IPS DF 4.7 (cell line): ENCODE measurements at regions not wholly inside any gene's neighbourhood (a gene's known extent, or its start where the extent isn't known, plus 50 kb on each side); places are given as distances from the start of the nearest gene placed in this dataset.
"Not testable (repeated sequence)": the region's sequence is repeated elsewhere in the genome, so short reads cannot be mapped to it uniquely, and the experiment has no call there.

Experiments used
- DNase-seq: peaks from one replicate; pipeline ENCODE4 v3.0.0-alpha.2; 2013; ENCODE audit warnings: low spot score; ENCODE audit errors: extremely low read depth

DNA sequence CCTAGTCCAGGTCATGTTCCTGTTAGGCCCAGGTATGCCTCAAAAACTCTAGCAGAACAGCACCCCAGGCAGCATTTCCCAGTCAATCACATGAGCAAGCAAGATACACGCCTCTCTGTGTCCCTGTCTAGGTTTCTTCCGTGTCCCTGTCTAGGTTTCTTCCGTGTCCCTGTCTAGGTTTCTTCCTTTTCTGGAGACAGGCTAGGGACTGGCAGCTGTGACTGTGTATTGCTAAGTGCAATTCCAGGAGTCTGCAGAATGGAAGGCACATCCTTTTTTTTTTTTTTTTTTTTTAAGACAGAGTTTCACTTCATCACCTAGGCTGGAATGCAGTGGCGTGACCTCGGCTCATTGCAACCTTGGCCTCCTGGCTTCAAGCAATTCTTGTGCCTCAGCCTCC, 77.6 kb downstream of the SETD4 start:
- no peak for DNase-seq

- DNase-seq = no peak
These were observed 78.7 kb downstream of the SETD4 start for GRCh38 chr21:35981514-35982070.

DNA sequence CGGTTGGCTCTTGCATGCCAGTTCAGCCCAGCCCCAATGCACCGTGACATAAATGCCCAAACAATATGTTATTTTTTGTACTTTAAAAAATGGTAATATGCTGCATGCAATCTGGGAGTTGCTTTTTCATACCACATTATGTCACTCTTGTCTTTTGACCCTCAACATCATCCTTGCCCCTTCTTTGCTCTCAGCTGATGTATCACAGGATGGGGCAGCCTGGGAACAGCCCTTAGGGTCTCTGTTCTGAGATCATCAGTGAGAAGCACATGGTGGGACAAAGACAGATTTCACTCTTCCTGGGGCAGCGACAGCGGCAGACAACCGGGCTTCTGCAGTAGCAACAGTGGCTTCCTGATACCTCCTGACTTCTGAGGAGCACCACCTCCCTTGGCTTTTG, 79.5 kb downstream of the SETD4 start:
- no peak for DNase-seq

GRCh38 chr21:35977860-35978259, 82.5 kb downstream of the SETD4 start:
- not testable (repeated sequence) for DNase-seq

- no peak for DNase-seq
These were observed 83.4 kb downstream of the SETD4 start for GRCh38 chr21:35976929-35977328.

- DNase-seq = no peak
These were observed 83.8 kb downstream of the SETD4 start for GRCh38 chr21:35976481-35976880.

DNA sequence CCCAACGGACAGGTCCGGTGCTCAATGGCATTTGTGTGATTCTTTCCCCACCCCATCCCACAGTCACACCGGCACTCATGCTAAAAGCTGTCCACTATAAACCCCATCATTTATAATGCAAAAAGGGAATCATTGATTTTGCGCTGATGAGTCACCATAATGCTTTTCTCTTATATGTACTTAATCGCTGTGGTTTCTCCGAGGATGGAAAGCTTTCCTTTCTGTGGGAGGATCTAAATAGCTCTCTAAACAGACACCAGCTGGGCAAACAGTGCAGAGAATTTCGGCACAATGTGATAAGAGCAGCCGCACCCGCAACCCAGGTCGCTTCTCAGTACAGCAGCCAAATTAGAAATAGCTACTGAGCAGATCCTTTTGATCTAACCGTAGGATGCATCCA, 85.6 kb downstream of the SETD4 start:
- no peak for DNase-seq

DNA sequence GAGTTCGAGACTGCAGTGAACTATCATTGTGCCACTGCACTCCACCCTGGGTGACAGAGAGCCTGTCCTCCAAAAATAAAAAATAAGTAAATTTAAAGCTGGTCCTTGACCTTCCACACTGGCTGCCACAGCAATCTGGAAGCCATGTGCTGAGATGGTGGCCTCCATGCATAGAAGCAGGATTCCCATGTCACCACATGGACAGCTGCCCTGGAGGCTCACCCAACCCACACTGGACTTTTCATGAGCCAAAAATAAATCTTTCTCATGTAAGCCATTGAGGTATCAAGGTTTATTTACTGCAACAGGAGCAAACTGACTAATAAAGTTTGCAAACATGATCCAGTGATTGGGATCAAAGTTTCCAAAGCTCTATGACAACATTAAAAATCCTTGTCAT, 88.5 kb downstream of the SETD4 start:
- no peak for DNase-seq

DNA sequence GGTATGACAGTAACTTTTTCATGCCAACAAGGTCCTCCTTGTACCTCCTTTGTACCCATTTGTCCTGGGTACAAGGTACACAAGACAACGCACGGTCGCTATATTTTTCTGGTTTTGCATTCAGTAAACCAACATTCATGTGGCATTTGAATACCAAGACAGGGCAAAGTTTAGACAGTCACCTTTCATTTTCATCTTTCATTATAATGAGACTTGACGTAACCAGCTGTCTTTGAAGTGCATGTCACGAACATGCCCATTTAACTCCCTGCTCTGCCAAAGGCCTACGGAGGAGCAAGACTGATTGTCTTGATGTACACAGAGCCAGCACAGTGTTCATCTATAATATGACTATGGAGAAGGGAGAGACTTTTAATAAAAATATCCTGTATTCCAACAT, 91.0 kb downstream of the SETD4 start:
- DNase-seq = no peak

GRCh38 chr21:35968564-35968963, 91.8 kb downstream of the SETD4 start:
- no peak for DNase-seq

DNA sequence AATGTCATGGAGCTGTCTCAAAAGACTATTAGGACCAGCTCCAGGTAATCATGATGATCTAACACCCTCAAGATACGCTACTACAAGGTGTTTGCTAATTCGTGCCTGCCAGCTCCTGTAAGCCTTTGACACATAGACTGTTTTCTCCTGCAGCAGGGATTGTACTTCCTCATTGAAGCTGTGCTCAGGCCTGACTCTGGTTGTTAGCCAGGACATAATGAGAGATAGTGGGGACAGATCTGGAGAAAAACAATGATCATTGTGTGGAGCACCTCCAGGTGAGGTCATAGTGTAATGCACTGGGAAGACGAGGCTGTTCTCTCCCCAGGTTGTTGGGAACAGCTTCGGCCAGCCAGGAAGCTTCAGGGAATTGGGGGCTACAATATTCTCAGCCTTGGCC, 94.6 kb downstream of the SETD4 start:
- no peak for DNase-seq

DNA sequence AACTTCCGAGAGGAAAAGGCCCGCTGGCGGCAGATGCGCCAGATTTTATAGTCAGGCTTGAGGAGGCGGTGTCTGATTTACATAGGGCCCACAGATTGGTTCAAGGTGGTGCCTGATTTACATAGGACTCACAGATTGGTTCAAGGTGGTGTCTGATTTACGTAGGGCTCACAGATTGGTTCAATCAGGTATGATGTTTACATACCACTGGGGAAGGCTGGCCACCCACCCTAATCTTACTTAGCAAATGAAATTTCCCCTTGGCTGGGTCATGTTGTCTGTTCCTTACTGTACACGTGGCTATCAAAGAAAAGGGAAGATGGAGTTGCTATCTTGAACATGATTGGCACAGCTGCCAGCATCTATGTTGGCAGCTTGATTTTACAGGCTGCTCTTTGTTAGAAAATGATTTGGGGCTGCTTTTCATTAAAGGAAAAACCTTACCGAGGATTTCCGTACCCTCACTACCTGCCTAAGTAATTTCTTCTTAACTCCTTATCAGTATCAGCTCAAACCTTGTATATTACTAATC, 96.3 kb downstream of the SETD4 start:
- DNase-seq = no peak

- no peak for DNase-seq
These were observed 97.4 kb downstream of the SETD4 start for GRCh38 chr21:35962917-35963316.

DNA sequence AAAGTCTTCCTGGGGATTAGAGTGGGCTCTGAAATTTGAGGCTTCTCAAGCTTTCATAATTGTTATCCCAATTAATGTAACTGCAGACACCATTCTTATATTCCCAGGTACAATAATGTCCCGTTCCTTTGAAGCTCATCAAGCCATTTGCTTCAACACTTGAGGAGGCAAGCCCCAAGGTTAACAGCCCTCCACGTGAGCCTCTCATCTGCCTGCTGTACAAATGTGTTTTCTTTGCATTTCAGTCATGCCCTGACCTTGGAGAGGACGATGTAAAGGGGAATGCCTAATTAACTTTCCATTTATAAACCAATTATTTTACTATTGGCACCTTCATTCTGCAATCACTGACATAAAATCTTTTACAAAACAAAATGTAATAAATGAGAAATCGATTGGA, 106.3 kb downstream of the SETD4 start:
- no peak for DNase-seq

DNA sequence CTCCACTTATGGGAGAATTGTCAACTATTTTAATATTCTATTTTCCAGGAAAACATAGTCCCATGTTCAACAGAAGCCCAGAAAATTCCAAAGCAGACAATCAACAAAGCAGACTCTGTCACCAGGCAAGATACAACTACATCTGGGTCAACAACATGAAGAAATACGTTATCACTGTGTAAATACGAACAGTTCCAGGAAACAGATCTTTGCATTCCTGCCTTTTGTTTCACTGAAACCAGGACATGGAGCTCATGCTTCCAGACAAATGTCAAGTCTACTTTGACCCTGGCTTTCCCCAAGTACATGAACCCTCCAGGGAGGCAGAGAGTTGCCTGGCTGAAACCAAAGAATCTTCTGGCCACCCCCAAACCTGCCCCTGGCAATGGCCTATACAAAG, 106.7 kb downstream of the SETD4 start:
- DNase-seq = no peak

- no peak for DNase-seq
These were observed 107.5 kb downstream of the SETD4 start for GRCh38 chr21:35952651-35953340.

- no peak for DNase-seq
These were observed 111.3 kb downstream of the SETD4 start for GRCh38 chr21:35948982-35949381.

DNA sequence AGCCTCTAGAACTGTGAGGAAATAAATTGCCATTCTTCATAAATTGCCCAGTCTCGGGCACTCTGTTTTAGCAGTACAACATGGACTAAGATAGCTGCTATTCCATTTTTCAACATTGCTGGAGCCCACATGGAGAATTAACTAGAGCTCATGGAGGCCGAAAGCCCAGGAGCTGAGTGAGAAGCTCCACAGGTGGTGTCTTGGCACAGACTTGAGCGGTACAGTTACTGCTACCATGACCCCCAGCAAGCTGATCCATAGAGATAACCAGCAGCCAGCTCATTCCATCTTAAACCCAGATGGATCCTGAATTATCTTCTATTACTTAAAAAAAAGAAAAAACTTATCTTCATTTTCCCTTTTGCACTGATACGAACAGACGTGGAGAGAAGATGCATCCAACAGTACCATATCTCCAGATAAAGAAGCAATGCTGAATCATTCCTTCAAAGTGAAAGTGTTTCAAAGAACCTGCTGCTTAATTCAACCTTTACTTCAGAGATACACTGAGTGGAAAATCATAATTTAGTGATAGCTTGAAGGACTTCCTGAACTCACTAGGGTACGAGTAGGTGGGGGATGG, 115.1 kb downstream of the SETD4 start:
- DNase-seq = no peak

- DNase-seq = no peak
These were observed 116.6 kb downstream of the SETD4 start for GRCh38 chr21:35943752-35944151.

DNA sequence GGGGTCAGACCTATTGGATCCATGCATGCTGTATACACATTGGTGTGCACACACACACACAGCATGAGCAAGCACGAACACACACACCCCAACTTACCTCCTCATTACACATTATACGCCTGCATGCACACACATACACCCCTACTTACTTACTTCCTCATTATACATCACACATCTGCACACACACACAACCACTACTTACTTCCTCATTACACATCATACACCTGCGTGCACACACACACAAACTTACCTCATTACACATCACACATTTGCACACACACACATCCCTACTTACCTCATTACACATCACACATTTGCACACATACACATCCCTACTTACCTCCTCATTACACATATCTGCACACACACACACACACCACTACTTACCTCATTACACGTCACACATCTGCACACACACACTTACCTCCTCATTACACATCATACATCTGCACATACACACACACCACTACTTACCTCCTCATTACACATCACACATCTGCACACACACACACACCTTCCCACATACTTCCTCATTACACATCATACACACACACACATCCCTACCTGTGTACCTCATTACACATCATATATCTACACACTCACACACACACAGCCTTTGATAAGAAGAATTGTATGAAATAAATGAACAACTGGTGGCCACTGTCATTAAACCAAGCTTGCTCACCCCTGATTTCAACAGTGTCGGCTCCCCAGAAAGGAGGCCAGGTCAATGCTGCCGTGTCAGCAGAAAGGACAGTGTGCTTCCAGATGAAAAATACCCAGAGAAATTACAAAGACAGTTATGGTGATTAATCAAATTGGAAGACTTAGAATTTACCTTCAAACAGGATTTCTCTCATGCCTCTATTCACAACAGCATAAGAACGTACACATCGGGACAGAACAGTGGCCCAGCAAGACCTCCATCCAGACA, 117.8 kb downstream of the SETD4 start:
- DNase-seq = no peak

GRCh38 chr21:35940074-35940927, 120.0 kb downstream of the SETD4 start:
- no peak for DNase-seq
